ENCODE measurements at regions not wholly inside any gene's neighbourhood (a gene's known extent, or its start where the extent isn't known, plus 50 kb on each side); places are given as distances from the start of the nearest gene placed in this dataset.

GRCh38 chr20:7660165-7660564 lies 280.1 kb downstream of the HAO1 start:
- Histone ChIP-seq H3K9me2 (replicated peaks; ENCODE audit: low read depth, low read length) (no peaks in the 10 kb centered on the region), H3K9me3 (ENCODE audit: insufficient read depth, low read depth, low read length) (no peaks in the 10 kb centered on the region), H3K4me3 (ENCODE audit: low read length, poor library complexity, severe bottlenecking) (no peak overlapping the region), H3K4me2 (ENCODE audit: low read depth, low read length, poor library complexity, severe bottlenecking) (no peak overlapping the region), H3K36me3 (ENCODE audit: insufficient read depth, low read length) (no peaks in the 10 kb centered on the region), H2AFZ (ENCODE audit: low read length) (no peak overlapping the region), H3K27me3 (ENCODE audit: insufficient read depth, low read length, poor library complexity, severe bottlenecking) (no peaks in the 10 kb centered on the region), H3K9ac (ENCODE audit: low read depth, low read length, poor library complexity, severe bottlenecking) (no peak overlapping the region), H3K79me2 (ENCODE audit: insufficient read depth, low read length) (no peaks in the 10 kb centered on the region), H4K20me1 (ENCODE audit: insufficient read depth, low read length, poor library complexity, severe bottlenecking) (no peaks in the 10 kb centered on the region), H3K4me1 (ENCODE audit: insufficient read depth, low read length, poor library complexity, severe bottlenecking) (no peaks in the 10 kb centered on the region), H3F3A (ENCODE audit: low read depth) (no peaks in the 10 kb centered on the region)
- TF ChIP-seq EZH2phosphoT487 (IDR thresholded peaks at IDR 0.05; ENCODE audit: borderline replicate concordance) (no peak), CTCF (conservative IDR thresholded peaks at IDR 0.05; ENCODE audit: low read length) (no peak)

- Histone ChIP-seq H3K9me3 (ENCODE audit: insufficient read depth, low read depth, low read length) (no peaks in the 10 kb centered on the region), H3K4me3 (ENCODE audit: low read length, poor library complexity, severe bottlenecking) (no peak overlapping the region), H2AFZ (ENCODE audit: low read length) (no peak overlapping the region), H4K20me1 (ENCODE audit: insufficient read depth, low read length, poor library complexity, severe bottlenecking) (no peaks in the 10 kb centered on the region), H3K79me2 (ENCODE audit: insufficient read depth, low read length) (no peaks in the 10 kb centered on the region), H3F3A (ENCODE audit: low read depth) (no peaks in the 10 kb centered on the region), H3K4me2 (ENCODE audit: low read depth, low read length, poor library complexity, severe bottlenecking) (no peak overlapping the region), H3K4me1 (ENCODE audit: insufficient read depth, low read length, poor library complexity, severe bottlenecking) (no peaks in the 10 kb centered on the region), H3K9ac (ENCODE audit: low read depth, low read length, poor library complexity, severe bottlenecking) (no peak overlapping the region), H3K27me3 (ENCODE audit: insufficient read depth, low read length, poor library complexity, severe bottlenecking) (no peaks in the 10 kb centered on the region), H3K9me2 (replicated peaks; ENCODE audit: low read depth, low read length) (no peaks in the 10 kb centered on the region), H3K36me3 (ENCODE audit: insufficient read depth, low read length) (no peaks in the 10 kb centered on the region)
- TF ChIP-seq CTCF (conservative IDR thresholded peaks at IDR 0.05; ENCODE audit: low read length) (no peak), EZH2phosphoT487 (IDR thresholded peaks at IDR 0.05; ENCODE audit: borderline replicate concordance) (no peak)
Observed at GRCh38 chr20:7665376-7665775, 274.9 kb downstream of the HAO1 start.

DNA sequence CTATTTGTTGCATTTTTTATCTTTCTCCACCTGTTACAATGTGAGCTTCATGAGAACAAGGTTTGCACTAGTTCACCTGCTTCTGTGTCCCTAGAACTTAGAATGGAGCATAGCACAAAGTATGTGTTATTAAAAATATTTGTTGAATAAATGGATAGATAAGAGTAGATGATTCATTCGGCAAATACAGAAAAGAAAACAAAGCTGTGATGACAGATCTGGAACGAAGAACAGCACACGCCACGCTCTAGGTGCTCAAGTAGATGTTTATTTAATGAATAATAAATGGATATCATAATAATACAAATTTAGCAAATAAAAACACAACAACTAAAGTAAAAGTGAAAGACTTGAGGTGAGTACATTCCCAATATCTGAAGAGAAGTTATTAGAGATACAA lies 273.1 kb downstream of the HAO1 start:
- Histone ChIP-seq H3K27me3 (ENCODE audit: insufficient read depth, low read length, poor library complexity, severe bottlenecking) (no peaks in the 10 kb centered on the region), H4K20me1 (ENCODE audit: insufficient read depth, low read length, poor library complexity, severe bottlenecking) (no peaks in the 10 kb centered on the region), H3K4me3 (ENCODE audit: low read length, poor library complexity, severe bottlenecking) (no peak overlapping the region), H3K4me1 (ENCODE audit: insufficient read depth, low read length, poor library complexity, severe bottlenecking) (no peaks in the 10 kb centered on the region), H2AFZ (ENCODE audit: low read length) (no peak overlapping the region), H3K9me2 (replicated peaks; ENCODE audit: low read depth, low read length) (no peaks in the 10 kb centered on the region), H3K36me3 (ENCODE audit: insufficient read depth, low read length) (no peaks in the 10 kb centered on the region), H3F3A (ENCODE audit: low read depth) (no peaks in the 10 kb centered on the region), H3K79me2 (ENCODE audit: insufficient read depth, low read length) (no peaks in the 10 kb centered on the region), H3K9me3 (ENCODE audit: insufficient read depth, low read depth, low read length) (no peaks in the 10 kb centered on the region), H3K9ac (ENCODE audit: low read depth, low read length, poor library complexity, severe bottlenecking) (no peak overlapping the region), H3K4me2 (ENCODE audit: low read depth, low read length, poor library complexity, severe bottlenecking) (no peak overlapping the region)
- TF ChIP-seq CTCF (conservative IDR thresholded peaks at IDR 0.05; ENCODE audit: low read length) (no peak), EZH2phosphoT487 (IDR thresholded peaks at IDR 0.05; ENCODE audit: borderline replicate concordance) (no peak)
